ENCODE measurements at regions not wholly inside any gene's neighbourhood (a gene's known extent, or its start where the extent isn't known, plus 50 kb on each side); places are given as distances from the start of the nearest gene placed in this dataset.

GRCh38 chr10:26378861-26379294 lies 59.3 kb upstream of the APBB1IP start:
- no peak for DNase-seq
- H3K36me3 Mint-ChIP-seq (ENCODE audit: low read depth) = no peaks in the 10 kb centered on the region

GRCh38 chr10:26380815-26381214 lies 57.3 kb upstream of the APBB1IP start:
- H3K4me3 Mint-ChIP-seq = no peak overlapping the region
- H3K4me1 Mint-ChIP-seq = no peaks in the 10 kb centered on the region
- DNase-seq (no peak), ATAC-seq (no peak)
- H3K9me3 ChIP-seq (ENCODE audit: control insufficient read depth, low read length, poor library complexity, severe bottlenecking) = no peaks in the 10 kb centered on the region
- H3K27me3 Mint-ChIP-seq = no peaks in the 10 kb centered on the region
- no peaks in the 10 kb centered on the region for H3K36me3 Mint-ChIP-seq (ENCODE audit: low read depth)
- H3K27ac Mint-ChIP-seq = no peak overlapping the region

More at GRCh38 chr10:26378861-26379294, 59.3 kb upstream of the APBB1IP start:
- H3K4me1 Mint-ChIP-seq = no peaks in the 10 kb centered on the region
- no peaks in the 10 kb centered on the region for H3K27me3 Mint-ChIP-seq
- H3K9me3 ChIP-seq (ENCODE audit: control insufficient read depth, low read length, poor library complexity, severe bottlenecking) = no peaks in the 10 kb centered on the region
- no peak overlapping the region for H3K27ac Mint-ChIP-seq
- H3K4me3 Mint-ChIP-seq = no peak overlapping the region
- no peak for ATAC-seq

- Mint-ChIP-seq H3K4me1 (no peaks in the 10 kb centered on the region), H3K36me3 (ENCODE audit: low read depth) (no peaks in the 10 kb centered on the region), H3K4me3 (no peak overlapping the region), H3K27me3 (no peaks in the 10 kb centered on the region), H3K27ac (no peak overlapping the region)
- no peak for ATAC-seq
- DNase-seq = no peak
- no peaks in the 10 kb centered on the region for H3K9me3 ChIP-seq (ENCODE audit: control insufficient read depth, low read length, poor library complexity, severe bottlenecking)
Measured at GRCh38 chr10:26381986-26382385, 56.2 kb upstream of the APBB1IP start.

GRCh38 chr10:26384600-26384999 lies 53.5 kb upstream of the APBB1IP start:
- ATAC-seq = no peak
- H3K27ac Mint-ChIP-seq = no peak overlapping the region
- H3K4me3 Mint-ChIP-seq = no peak overlapping the region
- no peak for DNase-seq
- no peaks in the 10 kb centered on the region for H3K9me3 ChIP-seq (ENCODE audit: control insufficient read depth, low read length, poor library complexity, severe bottlenecking)
- no peaks in the 10 kb centered on the region for H3K27me3 Mint-ChIP-seq
- H3K36me3 Mint-ChIP-seq (ENCODE audit: low read depth) = no peaks in the 10 kb centered on the region
- no peaks in the 10 kb centered on the region for H3K4me1 Mint-ChIP-seq

- DNase-seq (no peak), ATAC-seq (no peak)
- no peaks in the 10 kb centered on the region for H3K36me3 Mint-ChIP-seq (ENCODE audit: low read depth)
- no peaks in the 10 kb centered on the region for H3K9me3 ChIP-seq (ENCODE audit: control insufficient read depth, low read length, poor library complexity, severe bottlenecking)
- no peaks in the 10 kb centered on the region for H3K4me1 Mint-ChIP-seq
- H3K4me3 Mint-ChIP-seq = no peak overlapping the region
- H3K27me3 Mint-ChIP-seq = no peaks in the 10 kb centered on the region
- no peak overlapping the region for H3K27ac Mint-ChIP-seq
Measured at GRCh38 chr10:26385443-26385842, 52.7 kb upstream of the APBB1IP start.

GRCh38 chr10:26386781-26387180 lies 51.4 kb upstream of the APBB1IP start:
- no peaks in the 10 kb centered on the region for H3K9me3 ChIP-seq (ENCODE audit: control insufficient read depth, low read length, poor library complexity, severe bottlenecking)
- DNase-seq (no peak), ATAC-seq (no peak)
- Mint-ChIP-seq H3K27ac (no peak overlapping the region), H3K4me1 (no peaks in the 10 kb centered on the region), H3K4me3 (no peak overlapping the region), H3K36me3 (ENCODE audit: low read depth) (no peaks in the 10 kb centered on the region), H3K27me3 (no peaks in the 10 kb centered on the region)

Data from T-helper 17 cell (primary cell).